ENCODE measurements at regions not wholly inside any gene's neighbourhood (a gene's known extent, or its start where the extent isn't known, plus 50 kb on each side); places are given as distances from the start of the nearest gene placed in this dataset.

DNA sequence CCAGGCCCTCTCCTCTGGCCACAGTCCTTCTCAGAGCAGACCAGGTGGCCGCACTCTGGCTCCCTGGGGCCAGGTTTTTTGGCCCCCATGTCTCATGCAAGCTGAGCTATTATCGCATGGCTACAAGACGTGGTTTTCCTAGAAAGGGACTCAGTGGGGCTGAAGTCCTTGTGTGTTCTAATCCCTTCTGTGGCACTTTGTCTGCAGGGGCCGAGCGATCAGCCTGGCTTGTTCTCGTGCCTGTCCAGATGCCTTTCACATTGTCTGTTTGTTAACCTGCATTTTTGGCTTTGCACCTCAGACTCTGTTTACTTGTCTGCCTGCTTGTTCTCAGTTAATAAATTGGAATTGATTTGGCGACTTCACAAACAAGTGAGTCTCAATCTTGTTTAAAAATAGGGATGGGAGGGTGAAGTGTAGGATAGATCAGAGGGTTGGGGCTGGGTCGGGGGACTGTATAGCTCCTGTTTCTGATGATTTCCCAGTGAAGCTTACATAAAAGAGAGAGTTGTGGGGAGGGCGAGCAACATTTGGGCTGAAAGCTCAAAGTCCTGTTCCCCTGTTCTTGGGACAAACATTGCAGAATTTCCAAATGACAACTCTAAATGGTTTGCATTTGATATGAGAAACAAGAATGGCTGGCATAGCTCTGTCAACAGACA, 440.4 kb downstream of the COG6 start:
- TF ChIP-seq POLR2A (IDR thresholded peaks at IDR 0.05; ENCODE audit: low read length) (no peak), GATA1 (IDR thresholded peaks at IDR 0.05; ENCODE audit: low read depth, low read length) (no peak)

All from erythroblast (primary cell).